Stomach (tissue), 8 donors: ENCODE measurements at regions not wholly inside any gene's neighbourhood (a gene's known extent, or its start where the extent isn't known, plus 50 kb on each side); places are given as distances from the start of the nearest gene placed in this dataset.

Source experiments
- DNase-seq, 2 donors: peaks; one replicate each; pipeline versions ENCODE4 v3.0.0 to v3.0.0-alpha.2; 2013 to 2019
- H3K27ac ChIP-seq, 5 donors: fragments of 200-600 bp in 4 of 5; sonication (generic) in 4 of 5; one replicate each; pipeline ENCODE4 v1.5.1; 2013 to 2019; ENCODE audit warnings: mild to moderate bottlenecking in 1 of 5, moderate library complexity in 1 of 5
- H3K27me3 ChIP-seq, 3 donors: fragments of 200-600 bp; sonication (generic); one replicate each; pipeline ENCODE4 v1.5.1; 2017 to 2019; ENCODE audit warnings: mixed run types in 1 of 3
- H3K36me3 ChIP-seq, 4 donors: fragments of 200-600 bp; sonication (generic); 1 replicate in 3 of 4; 2 replicates in 1 of 4; pipeline ENCODE4 v1.5.1; 2016 to 2019
- H3K4me1 ChIP-seq, 4 donors: fragments of 200-600 bp; sonication (generic); one replicate each; pipeline ENCODE4 v1.5.1; 2016 to 2019
- H3K4me3 ChIP-seq, 4 donors: fragments of 200-600 bp; sonication (generic) in 3 of 4; one replicate each; pipeline ENCODE4 v1.5.1; 2016 to 2019; ENCODE audit warnings: mild to moderate bottlenecking in 1 of 4
- H3K9me3 ChIP-seq, 4 donors: fragments of 200-600 bp; sonication (generic); one replicate each; pipeline ENCODE4 v1.5.1; 2016 to 2019
- EP300 ChIP-seq: sonication (generic); formaldehyde crosslinking; IDR thresholded peaks from one replicate; pipeline ENCODE4 v1.6.1; 2017; ENCODE audit warnings: antibody characterized with exemption
- POLR2A ChIP-seq, 4 donors: fragments of 450-650 bp; IDR thresholded peaks; one replicate each; pipeline ENCODE4 v1.6.1; 2016; ENCODE audit warnings: antibody characterized with exemption in 4 of 4, control low read depth in 2 of 4, mild to moderate bottlenecking in 1 of 4, moderate library complexity in 1 of 4
- POLR2AphosphoS5 ChIP-seq, 3 donors: sonication (generic); formaldehyde crosslinking; IDR thresholded peaks; one replicate each; pipeline ENCODE4 v1.6.1; 2016; ENCODE audit warnings: antibody characterized with exemption in 3 of 3
- WGBS, 5 donors: extraction: QIAGEN DNeasy Blood & Tissue Kit in 3 of 5; methylation state at CpG; one replicate each; pipeline versions ENCODE4 v1.1.5 to v1.1.7; 2013 to 2018; 5-methylcytosine and 5-hydroxymethylcytosine counted together
- intact Hi-C: fragments of 100-400 bp; cut with DNase I; formaldehyde crosslinking; loops from one replicate; pipeline ENCODE4 v1.15.1; 2023; ENCODE audit warnings: low total_unique reads
- TF ChIP-seq, protein P1 (sequence below), 7 experiments: fragments of 450-650 bp in 4 of 7; fragments of 200-600 bp in 3 of 7; sonication (generic) in 3 of 7; IDR thresholded peaks; one replicate each; pipeline ENCODE4 v1.5.1; 2016 to 2019; ENCODE audit warnings: antibody characterized with exemption in 7 of 7, control low read depth in 2 of 7, mild to moderate bottlenecking in 1 of 7
- donor health status: healthy with polysubstance abuse.
- donor health status: Bipolar disorder and iron deficiency.
- donor health status: healthy.

- Histone ChIP-seq H3K27ac (no peak overlapping the region), H3K4me3 (no peak overlapping the region), H3K4me1 (peaks cover 5 to 24% (median 15%) of the 10 kb centered on the region in 4 donors), H3K9me3 (no peaks in the 10 kb centered on the region), H3K27me3 (no peaks in the 10 kb centered on the region), H3K36me3 (no peaks in the 10 kb centered on the region)
- DNase-seq = no peak
- TF ChIP-seq, protein P1, sequence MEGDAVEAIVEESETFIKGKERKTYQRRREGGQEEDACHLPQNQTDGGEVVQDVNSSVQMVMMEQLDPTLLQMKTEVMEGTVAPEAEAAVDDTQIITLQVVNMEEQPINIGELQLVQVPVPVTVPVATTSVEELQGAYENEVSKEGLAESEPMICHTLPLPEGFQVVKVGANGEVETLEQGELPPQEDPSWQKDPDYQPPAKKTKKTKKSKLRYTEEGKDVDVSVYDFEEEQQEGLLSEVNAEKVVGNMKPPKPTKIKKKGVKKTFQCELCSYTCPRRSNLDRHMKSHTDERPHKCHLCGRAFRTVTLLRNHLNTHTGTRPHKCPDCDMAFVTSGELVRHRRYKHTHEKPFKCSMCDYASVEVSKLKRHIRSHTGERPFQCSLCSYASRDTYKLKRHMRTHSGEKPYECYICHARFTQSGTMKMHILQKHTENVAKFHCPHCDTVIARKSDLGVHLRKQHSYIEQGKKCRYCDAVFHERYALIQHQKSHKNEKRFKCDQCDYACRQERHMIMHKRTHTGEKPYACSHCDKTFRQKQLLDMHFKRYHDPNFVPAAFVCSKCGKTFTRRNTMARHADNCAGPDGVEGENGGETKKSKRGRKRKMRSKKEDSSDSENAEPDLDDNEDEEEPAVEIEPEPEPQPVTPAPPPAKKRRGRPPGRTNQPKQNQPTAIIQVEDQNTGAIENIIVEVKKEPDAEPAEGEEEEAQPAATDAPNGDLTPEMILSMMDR (IDR thresholded peaks at IDR 0.05) = no peak
- TF ChIP-seq POLR2A (IDR thresholded peaks at IDR 0.05) (no peak), POLR2AphosphoS5 (IDR thresholded peaks at IDR 0.05) (no peak)
- intact Hi-C loops = no loop called here
- 79 to 84% (median 81%) methylated on average over 7 to 9 of the region's 9 CpGs for WGBS, 5 donors
Observed at GRCh38 chr6:169907419-169908115, 156.1 kb downstream of the ERMARD start.

- H3K4me3 ChIP-seq = no peak overlapping the region
- WGBS, 5 donors = 84 to 88% (median 86%) methylated on average over 12 to 13 of the region's 13 CpGs
Observed at GRCh38 chr6:169906688-169907418, 155.4 kb downstream of the ERMARD start.

DNA sequence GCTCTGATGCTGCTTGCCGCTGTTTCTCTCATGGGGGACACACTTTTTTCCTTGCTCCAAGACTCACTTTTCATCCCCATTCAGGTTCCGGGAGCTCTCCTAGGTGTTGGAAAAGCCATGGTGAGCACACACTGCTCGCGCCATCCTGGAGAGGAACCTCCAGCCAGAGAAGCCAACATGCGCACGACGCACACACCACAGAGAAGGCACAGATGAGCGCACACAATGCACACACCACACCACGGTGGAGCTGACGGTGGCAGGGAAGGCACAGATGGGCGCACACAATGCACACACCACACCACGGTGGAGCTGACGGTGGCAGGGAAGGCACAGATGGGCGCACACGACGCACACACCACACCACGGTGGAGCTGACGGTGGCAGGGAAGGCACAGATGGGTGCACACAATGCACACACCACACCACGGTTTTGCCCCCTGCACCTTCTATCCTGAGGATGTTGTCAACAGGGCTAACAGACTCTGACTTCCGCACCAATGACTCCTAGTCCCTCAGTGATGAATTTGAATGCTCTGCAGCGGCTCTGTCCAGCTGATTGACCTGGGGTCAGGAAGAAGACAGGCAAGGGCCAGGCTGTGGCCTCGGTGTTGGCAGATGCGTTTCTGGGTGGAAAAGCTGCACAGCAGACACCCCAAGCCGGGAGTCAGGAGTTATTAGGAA lies 154.7 kb downstream of the ERMARD start:
- 84 to 87% (median 86%) methylated on average over 15 to 24 of the region's 24 CpGs for WGBS, 5 donors
- TF ChIP-seq POLR2A (IDR thresholded peaks at IDR 0.05) (no peak), POLR2AphosphoS5 (IDR thresholded peaks at IDR 0.05) (no peak), EP300 (no peak)
- TF ChIP-seq, protein P1 (IDR thresholded peaks at IDR 0.05) = no peak
- DNase-seq = no peak

More at GRCh38 chr6:169906688-169907418, 155.4 kb downstream of the ERMARD start:
- TF ChIP-seq EP300 (no peak), POLR2A (IDR thresholded peaks at IDR 0.05) (no peak), POLR2AphosphoS5 (IDR thresholded peaks at IDR 0.05) (no peak)
- TF ChIP-seq, protein P1 (IDR thresholded peaks at IDR 0.05) = no peak
- Histone ChIP-seq H3K9me3 (no peaks in the 10 kb centered on the region), H3K4me1 (peaks cover 5 to 24% (median 15%) of the 10 kb centered on the region in 4 donors), H3K27me3 (no peaks in the 10 kb centered on the region), H3K36me3 (no peaks in the 10 kb centered on the region), H3K27ac (no peak overlapping the region)
- intact Hi-C loops = no loop called here
- DNase-seq = no peak

DNA sequence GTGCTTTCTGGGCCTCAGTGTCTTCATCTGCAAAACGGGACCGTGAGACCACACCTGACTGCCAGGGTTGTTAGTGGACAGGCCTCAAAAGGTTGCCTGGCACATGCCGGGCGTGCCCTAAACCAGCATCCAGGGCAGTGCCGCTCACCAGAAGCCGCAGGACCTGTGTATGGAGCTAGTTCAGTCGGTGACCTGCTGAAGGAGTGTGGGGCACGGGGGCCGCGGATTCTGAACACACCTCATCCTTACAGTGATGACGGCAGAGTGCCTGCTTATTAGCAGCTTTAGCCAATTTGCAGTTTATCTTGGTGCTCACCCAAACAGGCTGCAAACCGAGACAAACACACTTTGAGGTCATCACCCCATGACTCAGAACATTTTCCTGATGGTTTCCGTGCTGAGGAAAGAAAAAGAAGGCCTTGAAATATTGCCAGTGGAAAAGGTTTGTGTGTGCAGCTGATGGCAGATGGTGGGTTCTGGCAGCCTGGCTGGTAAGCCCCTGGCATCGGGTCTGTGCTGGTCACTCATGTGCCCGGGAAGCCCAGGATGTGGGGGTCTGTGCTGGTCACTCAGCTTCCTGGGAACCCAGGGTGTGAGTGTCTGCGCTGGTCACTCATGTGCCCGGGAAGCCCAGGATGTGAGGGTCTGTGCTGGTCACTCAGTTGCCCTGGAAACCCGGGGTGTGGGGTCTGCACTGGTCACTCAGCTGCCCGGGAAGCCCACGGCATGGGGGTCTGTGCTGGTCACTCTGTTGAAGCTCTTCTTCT lies 153.8 kb downstream of the ERMARD start:
- intact Hi-C loops = no loop called here
- H3K9me3 ChIP-seq = no peaks in the 10 kb centered on the region
- H3K27ac ChIP-seq = peak overlapping the region in 4 of 5 donors; percentile 16 to 51 (median 23)
- TF ChIP-seq POLR2A (IDR thresholded peaks at IDR 0.05) (no peak), EP300 (no peak), POLR2AphosphoS5 (IDR thresholded peaks at IDR 0.05) (peak; percentile 28 to 83 (median 59))
- no peaks in the 10 kb centered on the region for H3K36me3 ChIP-seq
- no peak overlapping the region for H3K4me3 ChIP-seq
- peak; percentile 62 to 65 for DNase-seq
- peaks cover 5 to 24% (median 15%) of the 10 kb centered on the region in 4 donors for H3K4me1 ChIP-seq
- H3K27me3 ChIP-seq = no peaks in the 10 kb centered on the region
- 37 to 65% (median 55%) methylated on average over 17 to 20 of the region's 20 CpGs for WGBS, 5 donors

More for the DNA sequence above, 154.7 kb downstream of the ERMARD start:
- H3K4me1 ChIP-seq = peaks cover 5 to 24% (median 15%) of the 10 kb centered on the region in 4 donors
- no peaks in the 10 kb centered on the region for H3K36me3 ChIP-seq
- intact Hi-C loops = no loop called here
- peak overlapping the region in 1 of 5 donors; percentile 22 for H3K27ac ChIP-seq
- H3K4me3 ChIP-seq = no peak overlapping the region
- no peaks in the 10 kb centered on the region for H3K9me3 ChIP-seq
- H3K27me3 ChIP-seq = no peaks in the 10 kb centered on the region
